ENCODE measurements at regions not wholly inside any gene's neighbourhood (a gene's known extent, or its start where the extent isn't known, plus 50 kb on each side); places are given as distances from the start of the nearest gene placed in this dataset.

- peak; percentile 4 for DNase-seq (ENCODE audit: low read depth)
- no peak for TF ChIP-seq CTCF (conservative IDR thresholded peaks at IDR 0.05; ENCODE audit: control insufficient read depth, insufficient read depth, low read depth, low read length)
- H3K4me3 ChIP-seq (ENCODE audit: control insufficient read depth, low read depth, low read length): no peak overlapping the region
Observed at GRCh38 chr14:88128816-88129215, 123.9 kb downstream of the GPR65 start.

- peak; percentile 97 for DNase-seq (ENCODE audit: low read depth)
- peak; percentile 34 for TF ChIP-seq CTCF (conservative IDR thresholded peaks at IDR 0.05; ENCODE audit: control insufficient read depth, insufficient read depth, low read depth, low read length)
- no peak overlapping the region for H3K4me3 ChIP-seq (ENCODE audit: control insufficient read depth, low read depth, low read length)
Observed at GRCh38 chr14:88129306-88130056, 124.5 kb downstream of the GPR65 start.

- H3K4me3 ChIP-seq (ENCODE audit: control insufficient read depth, low read depth, low read length): no peak overlapping the region
- no peak for TF ChIP-seq CTCF (conservative IDR thresholded peaks at IDR 0.05; ENCODE audit: control insufficient read depth, insufficient read depth, low read depth, low read length)
- DNase-seq (ENCODE audit: low read depth): no peak
Observed at GRCh38 chr14:88130057-88130432, 125.1 kb downstream of the GPR65 start.
